ENCODE measurements at regions not wholly inside any gene's neighbourhood (a gene's known extent, or its start where the extent isn't known, plus 50 kb on each side); places are given as distances from the start of the nearest gene placed in this dataset.
"Not testable (repeated sequence)": the region's sequence is repeated elsewhere in the genome, so short reads cannot be mapped to it uniquely, and the experiment has no call there.

DNA sequence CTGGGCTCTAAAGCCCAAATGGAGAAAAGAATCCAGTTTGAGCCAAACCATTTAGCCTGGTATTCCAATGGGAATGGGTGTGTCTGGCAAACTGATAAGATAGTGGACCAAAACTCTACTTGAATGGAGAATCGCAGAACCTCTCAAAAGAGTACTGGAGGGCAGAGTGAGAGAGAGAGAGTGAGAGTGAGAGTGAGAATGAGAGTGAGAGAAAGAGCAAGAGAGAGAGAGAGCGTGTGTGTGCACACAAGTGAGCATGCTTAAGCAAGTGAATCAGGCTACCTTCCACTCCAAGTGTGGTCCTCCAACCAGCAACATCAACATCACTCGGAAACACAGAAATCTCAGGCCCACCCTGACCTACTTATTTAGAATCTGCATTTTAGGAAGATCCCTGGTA lies 58.8 kb downstream of the UQCRFS1 start:
- DNase-seq: no peak

- no peak for DNase-seq
These were observed 67.2 kb downstream of the UQCRFS1 start for GRCh38 chr19:29145756-29146155.

GRCh38 chr19:29143183-29143582 lies 69.8 kb downstream of the UQCRFS1 start:
- no peak for DNase-seq

DNA sequence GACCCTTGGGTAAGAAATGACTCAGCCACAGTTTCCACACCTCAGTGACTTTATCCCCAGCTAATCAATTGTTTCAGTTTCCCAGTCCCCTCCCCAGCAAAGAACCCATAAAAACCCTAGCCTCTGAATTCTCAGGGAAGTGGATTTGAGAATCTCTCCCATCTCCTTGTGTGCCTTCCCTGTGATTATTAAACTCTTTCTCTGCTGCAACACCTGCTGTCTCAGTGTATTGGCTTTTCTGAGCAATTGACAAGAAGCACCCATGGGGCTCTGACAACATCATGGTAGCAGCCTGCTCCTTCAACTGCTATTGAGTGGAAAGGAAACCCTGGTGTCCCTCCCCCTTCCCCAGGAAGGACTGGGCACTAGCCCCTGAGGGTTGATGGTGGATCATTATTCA lies 73.7 kb downstream of the UQCRFS1 start:
- DNase-seq: no peak

DNA sequence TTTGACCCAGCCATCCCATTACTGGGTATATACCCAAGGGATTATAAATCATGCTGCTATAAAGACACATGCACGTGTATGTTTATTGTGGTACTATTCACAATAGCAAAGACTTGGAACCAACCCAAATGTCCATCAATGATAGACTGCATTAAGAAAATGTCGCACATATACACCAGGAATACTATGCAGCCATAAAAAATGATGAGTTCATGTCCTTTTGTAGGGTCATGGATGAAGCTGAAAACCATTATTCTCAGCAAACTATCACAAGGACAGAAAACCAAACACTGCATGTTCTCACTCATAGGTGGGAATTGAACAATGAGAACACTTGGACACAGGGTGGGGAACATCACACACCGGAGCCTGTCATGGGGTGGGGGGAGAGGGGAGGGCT lies 74.7 kb downstream of the UQCRFS1 start:
- DNase-seq: not testable (repeated sequence)

DNA sequence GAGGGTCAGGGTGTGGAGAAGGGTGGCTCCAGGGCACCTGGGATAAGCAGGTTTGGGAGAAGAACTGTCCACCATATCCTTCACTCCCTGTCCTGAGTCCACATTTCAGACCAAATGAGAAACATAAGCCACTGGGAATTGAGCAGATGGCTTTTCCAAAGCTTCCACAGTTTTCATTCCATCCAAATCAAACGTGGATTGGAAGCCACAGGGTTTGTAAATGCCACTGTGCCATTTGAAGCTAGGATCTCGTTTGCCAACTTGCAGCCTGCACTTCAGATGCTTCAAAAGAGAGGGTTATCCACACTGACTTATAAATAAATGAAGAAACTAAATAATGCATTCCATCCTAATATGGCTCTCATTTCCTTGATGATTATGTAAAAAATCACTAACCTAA lies 81.5 kb downstream of the UQCRFS1 start:
- no peak for DNase-seq

DNA sequence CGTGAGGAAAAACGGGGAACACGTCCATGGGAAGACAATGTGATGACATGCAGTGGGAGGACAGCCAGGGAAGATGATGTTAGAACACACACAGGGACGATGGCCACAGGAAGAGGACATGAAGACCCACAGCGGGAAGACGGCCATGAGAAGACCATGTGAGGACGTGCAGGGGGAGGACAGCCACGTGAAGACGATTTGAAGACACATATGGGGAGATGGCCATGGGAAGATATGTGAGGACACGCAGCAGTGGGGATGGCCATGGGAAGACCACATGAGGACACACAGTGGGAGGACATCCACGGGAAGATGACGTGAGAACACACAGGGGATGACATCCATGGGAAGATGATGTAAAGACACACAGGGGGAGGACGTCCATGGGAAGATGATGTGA lies 83.8 kb downstream of the UQCRFS1 start:
- DNase-seq: no peak

DNA sequence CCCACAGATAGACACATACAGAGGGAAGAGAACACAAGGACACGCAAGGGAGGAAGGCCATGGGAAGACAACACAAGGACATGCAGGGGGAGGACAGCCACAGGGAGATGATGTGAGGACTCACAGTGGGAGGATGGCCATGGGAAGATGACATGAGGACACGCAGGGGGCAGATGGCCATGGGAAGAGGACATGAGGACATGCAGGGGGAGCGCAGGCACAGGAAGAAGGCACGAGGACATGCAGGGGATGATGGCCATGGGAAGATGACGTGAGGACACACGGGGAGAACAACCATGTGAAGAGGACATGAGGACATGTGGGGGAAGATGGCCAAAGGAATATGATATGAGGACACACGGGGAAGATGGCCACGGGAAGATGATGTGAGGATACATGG lies 84.7 kb downstream of the UQCRFS1 start:
- DNase-seq: no peak

GRCh38 chr19:29122185-29122584 lies 90.8 kb downstream of the UQCRFS1 start:
- DNase-seq: no peak

- no peak for DNase-seq
These were observed 91.3 kb downstream of the UQCRFS1 start for GRCh38 chr19:29121684-29122083.

DNA sequence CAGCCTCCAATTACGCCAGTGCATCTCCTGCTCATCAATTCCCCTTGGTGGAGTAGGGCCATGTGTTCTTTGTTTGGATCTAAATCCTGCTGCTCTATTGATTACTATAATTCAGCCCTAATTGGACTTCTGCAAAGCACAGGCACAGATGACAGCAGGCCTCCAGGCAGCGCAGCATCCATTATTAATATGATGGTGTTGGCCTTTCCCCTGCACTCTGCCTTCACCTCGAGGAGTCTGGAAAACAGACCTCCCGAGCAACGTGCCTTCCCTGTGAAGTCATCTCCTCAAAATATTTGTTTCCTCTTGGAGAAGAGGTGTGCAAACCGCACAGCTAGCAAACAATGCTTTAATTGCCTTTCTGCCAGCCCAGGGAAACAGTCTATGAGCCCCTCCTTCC lies 92.5 kb downstream of the UQCRFS1 start:
- no peak for DNase-seq

GRCh38 chr19:29119590-29119989 lies 93.4 kb downstream of the UQCRFS1 start:
- DNase-seq: no peak

DNA sequence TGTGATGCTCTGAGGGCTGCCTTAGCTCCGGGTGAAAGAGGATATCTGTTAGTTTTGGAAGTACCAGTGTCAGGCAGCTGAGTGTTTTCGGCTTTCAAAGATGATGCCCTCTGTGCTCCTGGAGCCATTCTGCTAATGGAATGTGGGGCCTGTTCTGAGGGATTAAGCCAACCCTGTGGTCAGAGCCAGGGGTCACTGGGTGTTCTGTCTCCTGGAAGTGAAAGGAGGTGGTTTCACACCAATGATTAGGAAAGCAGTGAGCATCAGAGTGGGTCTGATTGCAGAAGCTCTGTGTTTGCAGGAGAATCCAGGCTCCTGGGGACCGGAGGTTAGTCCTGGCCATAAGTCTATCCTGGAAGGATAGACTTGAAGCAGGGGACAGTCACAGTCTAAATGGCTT lies 94.6 kb downstream of the UQCRFS1 start:
- DNase-seq: no peak

DNA sequence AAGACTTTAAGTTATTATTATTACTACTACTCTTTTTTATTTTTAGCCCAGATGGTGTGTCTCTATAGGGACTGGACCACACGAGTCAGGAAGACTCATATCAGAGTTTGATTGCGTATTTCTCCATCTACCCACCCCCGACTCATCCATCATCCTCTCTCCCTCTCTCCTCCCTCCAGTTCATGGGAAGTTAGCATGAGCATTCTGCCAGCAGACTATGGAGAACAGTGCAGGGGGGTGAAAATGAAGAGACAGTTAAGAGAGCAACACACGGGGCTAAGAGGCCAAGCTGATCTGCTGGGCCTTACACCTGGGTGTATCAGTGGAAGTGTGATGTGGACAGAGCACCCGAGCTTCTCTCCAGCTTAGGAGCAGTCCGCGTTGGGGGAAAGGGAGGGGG lies 95.0 kb downstream of the UQCRFS1 start:
- no peak for DNase-seq

DNA sequence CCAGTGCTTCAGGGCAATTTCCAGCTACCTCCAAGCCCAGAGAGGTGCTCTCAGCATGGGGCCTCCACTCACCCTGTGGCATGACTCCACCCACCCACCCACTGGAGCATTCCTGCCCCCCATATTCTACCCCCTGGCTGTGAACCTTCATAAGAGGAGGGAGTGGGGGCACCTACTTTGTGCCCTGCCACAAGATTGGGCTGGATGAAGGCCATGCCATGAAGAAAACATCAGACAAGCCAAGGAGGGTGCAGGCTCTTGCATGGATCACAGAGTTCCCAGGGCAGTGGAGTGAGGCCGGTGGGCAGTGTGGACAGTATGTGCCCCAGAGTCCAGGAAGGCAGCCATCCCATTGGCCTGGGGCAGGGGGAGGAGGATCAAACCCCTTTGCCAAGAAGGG lies 97.8 kb downstream of the UQCRFS1 start:
- DNase-seq: no peak

- no peak for DNase-seq
These were observed 99.1 kb downstream of the UQCRFS1 start for GRCh38 chr19:29113838-29114237.

GRCh38 chr19:29111576-29111975 lies 101.4 kb downstream of the UQCRFS1 start:
- DNase-seq: no peak

DNA sequence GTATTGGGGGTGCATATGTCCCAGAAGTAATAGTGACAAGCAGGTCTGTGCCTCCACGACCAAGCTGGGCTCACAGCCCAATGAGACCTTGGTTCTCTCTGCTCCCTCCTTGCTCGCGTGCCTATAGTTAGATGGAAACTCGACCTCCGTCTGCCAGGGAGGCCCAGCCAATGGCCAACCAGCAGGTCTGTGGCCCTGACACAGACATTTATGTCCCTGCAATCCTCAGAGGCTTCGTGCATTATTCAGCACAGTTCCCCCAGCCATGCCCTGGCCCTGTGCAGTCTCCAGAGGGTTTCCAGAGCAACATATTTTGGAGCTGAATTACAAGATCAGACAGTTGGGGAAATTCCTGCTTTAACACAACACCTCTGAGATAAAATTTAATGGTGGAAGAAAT lies 105.1 kb downstream of the UQCRFS1 start:
- no peak for DNase-seq

GRCh38 chr19:29106346-29106885 lies 106.5 kb downstream of the UQCRFS1 start:
- DNase-seq: no peak

- no peak for DNase-seq
These were observed 107.2 kb downstream of the UQCRFS1 start for GRCh38 chr19:29105629-29106292.

DNA sequence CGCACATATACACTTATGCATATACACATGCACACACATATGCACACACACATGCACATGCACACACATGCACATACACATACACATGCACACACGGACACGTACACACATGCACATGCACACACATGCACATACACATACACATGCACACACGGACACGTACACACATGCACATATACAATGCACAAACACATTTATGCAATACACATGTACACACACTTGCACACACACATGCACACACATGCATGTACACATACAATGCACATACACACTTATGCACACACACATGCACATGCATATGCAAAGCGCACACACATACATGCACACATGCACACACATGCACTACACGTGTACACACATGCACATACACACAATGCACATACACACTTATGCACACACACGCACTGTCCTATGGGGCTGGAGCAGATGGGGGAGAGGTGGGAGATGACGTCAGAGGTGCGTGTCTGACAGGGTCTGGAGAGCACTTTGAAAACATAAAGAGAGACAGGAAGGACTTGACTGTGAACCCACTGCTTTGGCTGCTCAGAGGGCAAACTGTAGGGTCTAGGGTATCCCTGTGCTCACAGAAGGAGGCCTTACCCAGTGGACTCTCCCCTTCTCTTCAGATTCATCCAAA lies 108.2 kb downstream of the UQCRFS1 start:
- no peak for DNase-seq

DNA sequence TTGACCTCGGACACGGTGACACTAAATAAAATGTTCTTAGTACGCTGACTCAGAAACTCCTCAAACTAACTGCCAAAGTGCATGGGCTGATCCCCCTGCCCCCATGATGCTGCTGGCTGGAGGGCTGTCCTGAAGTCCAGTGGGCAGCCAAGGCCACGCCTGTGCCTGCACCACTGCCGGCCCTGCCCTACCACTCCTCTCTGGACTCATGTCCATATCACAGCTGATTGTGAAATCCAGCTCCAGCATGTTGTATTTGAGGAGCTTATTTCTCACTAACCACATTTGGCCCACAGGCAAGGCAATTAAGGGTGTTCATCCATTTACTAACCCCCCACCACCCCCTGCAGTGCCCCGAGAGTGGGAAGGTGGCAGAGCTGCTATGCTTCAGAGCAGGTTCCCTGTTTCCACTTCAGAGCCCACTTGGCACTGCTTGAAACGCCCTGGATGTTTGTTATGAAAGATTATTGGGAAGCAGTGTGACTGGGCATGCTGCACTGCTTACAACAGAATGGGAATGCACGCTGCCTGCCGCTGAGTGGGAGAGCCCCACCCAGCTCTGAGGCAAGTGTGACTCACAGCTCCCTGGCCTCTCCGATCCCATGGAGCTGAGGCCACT lies 114.0 kb downstream of the UQCRFS1 start:
- no peak for DNase-seq

- no peak for DNase-seq
These were observed 114.9 kb downstream of the UQCRFS1 start for GRCh38 chr19:29098091-29098490.

DNA sequence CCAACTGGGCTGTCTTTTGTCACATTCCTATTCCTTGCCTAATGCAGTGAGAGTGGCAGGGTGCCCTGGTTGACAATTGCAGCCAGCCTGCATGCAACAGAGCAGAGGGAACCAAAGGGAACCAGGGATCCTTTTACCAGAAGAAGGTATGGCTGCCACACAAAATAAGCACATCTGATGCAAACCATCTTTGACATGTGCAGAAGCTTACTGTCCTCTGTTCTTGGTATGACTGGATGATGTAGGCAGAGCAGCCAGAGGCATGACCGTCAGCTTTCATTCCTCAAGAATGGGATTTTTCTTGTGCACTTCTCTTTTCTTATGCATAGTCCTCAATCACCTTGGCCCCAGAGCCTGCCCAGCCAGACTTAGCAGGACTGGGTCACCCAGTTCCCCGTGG lies 116.1 kb downstream of the UQCRFS1 start:
- DNase-seq: no peak
